ENCODE measurements at regions not wholly inside any gene's neighbourhood (a gene's known extent, or its start where the extent isn't known, plus 50 kb on each side); places are given as distances from the start of the nearest gene placed in this dataset.

GRCh38 chr2:155802888-155803287 lies 529.6 kb downstream of the NR4A2 start:
- no peak for TF ChIP-seq POLR2AphosphoS5 (IDR thresholded peaks at IDR 0.05)
- no peak for TF ChIP-seq EP300 (IDR thresholded peaks at IDR 0.05; ENCODE audit: low read depth)
- no peak for TF ChIP-seq POLR2A (IDR thresholded peaks at IDR 0.05)
- TF ChIP-seq CTCF (IDR thresholded peaks at IDR 0.05), result no peak
- no peaks in the 10 kb centered on the region for H3K36me3 ChIP-seq
- in situ Hi-C loops (cut with MboI; ENCODE audit: low pct_ligation_motif_present in 1 of 4, low pct_unique_long_range_greater_than_20kb in 1 of 4, low sequenced_read_pairs in 3 of 4) (no loop called here), intact Hi-C loops (cut with DNase I; ENCODE audit: low total_unique reads) (no loop called here)
- no peak overlapping the region for H3K27ac ChIP-seq
- no peak overlapping the region for H3K4me3 ChIP-seq
- no peaks in the 10 kb centered on the region for H3K27me3 ChIP-seq
- H3K4me1 ChIP-seq, result no peaks in the 10 kb centered on the region
- DNase-seq, result no peak
- H3K9me3 ChIP-seq, result no peaks in the 10 kb centered on the region
- WGBS, 2 donors (ENCODE audit: low coverage in 1 of 2), result 51 to 75% methylated on average over 2 to 5 of the region's 5 CpGs

- no peaks in the 10 kb centered on the region for H3K36me3 ChIP-seq
- intact Hi-C loops (cut with DNase I; ENCODE audit: low total_unique reads) (no loop called here), in situ Hi-C loops (cut with MboI; ENCODE audit: low pct_ligation_motif_present in 1 of 4, low pct_unique_long_range_greater_than_20kb in 1 of 4, low sequenced_read_pairs in 3 of 4) (no loop called here)
- 92 to 100% methylated on average over 1 of the region's 1 CpG for WGBS, 2 donors (ENCODE audit: low coverage in 1 of 2)
- DNase-seq, result no peak
- no peak overlapping the region for H3K4me3 ChIP-seq
- TF ChIP-seq EP300 (IDR thresholded peaks at IDR 0.05; ENCODE audit: low read depth), result no peak
- no peak for TF ChIP-seq POLR2AphosphoS5 (IDR thresholded peaks at IDR 0.05)
- no peaks in the 10 kb centered on the region for H3K27me3 ChIP-seq
- H3K9me3 ChIP-seq, result peaks cover 9 to 25% of the 10 kb centered on the region in 2 donors
- no peak overlapping the region for H3K27ac ChIP-seq
- no peaks in the 10 kb centered on the region for H3K4me1 ChIP-seq
Observed at GRCh38 chr2:155792666-155793065, 539.9 kb downstream of the NR4A2 start.

GRCh38 chr2:155770516-155770915 lies 562.0 kb downstream of the NR4A2 start:
- intact Hi-C loops (cut with DNase I; ENCODE audit: low total_unique reads) (no loop called here), in situ Hi-C loops (cut with MboI; ENCODE audit: low pct_ligation_motif_present in 1 of 4, low pct_unique_long_range_greater_than_20kb in 1 of 4, low sequenced_read_pairs in 3 of 4) (no loop called here)

GRCh38 chr2:155766342-155767115 lies 566.0 kb downstream of the NR4A2 start:
- 66% methylated on average over 8 of the region's 8 CpGs; no CpG with 5 or more reads in 1 of the 2 donors for WGBS, 2 donors (ENCODE audit: low coverage in 1 of 2)
- Histone ChIP-seq H3K4me1 (no peaks in the 10 kb centered on the region), H3K27ac (no peak overlapping the region), H3K4me3 (no peak overlapping the region), H3K36me3 (no peaks in the 10 kb centered on the region), H3K9me3 (no peaks in the 10 kb centered on the region), H3K27me3 (no peaks in the 10 kb centered on the region)
- DNase-seq, result no peak
- intact Hi-C loops (cut with DNase I; ENCODE audit: low total_unique reads) (no loop called here), in situ Hi-C loops (cut with MboI; ENCODE audit: low pct_ligation_motif_present in 1 of 4, low pct_unique_long_range_greater_than_20kb in 1 of 4, low sequenced_read_pairs in 3 of 4) (no loop called here)
- TF ChIP-seq POLR2AphosphoS5 (IDR thresholded peaks at IDR 0.05) (no peak), EP300 (IDR thresholded peaks at IDR 0.05; ENCODE audit: low read depth) (no peak), POLR2A (IDR thresholded peaks at IDR 0.05) (no peak), CTCF (IDR thresholded peaks at IDR 0.05) (no peak)

More at GRCh38 chr2:155770516-155770915, 562.0 kb downstream of the NR4A2 start:
- Histone ChIP-seq H3K36me3 (no peaks in the 10 kb centered on the region), H3K27me3 (no peaks in the 10 kb centered on the region), H3K4me3 (no peak overlapping the region), H3K27ac (no peak overlapping the region), H3K9me3 (no peaks in the 10 kb centered on the region), H3K4me1 (no peaks in the 10 kb centered on the region)
- 81 to 88% methylated on average over 1 of the region's 1 CpG for WGBS, 2 donors (ENCODE audit: low coverage in 1 of 2)
- no peak for DNase-seq
- no peak for TF ChIP-seq POLR2A (IDR thresholded peaks at IDR 0.05)
- TF ChIP-seq POLR2AphosphoS5 (IDR thresholded peaks at IDR 0.05), result no peak
- no peak for TF ChIP-seq CTCF (IDR thresholded peaks at IDR 0.05)
- no peak for TF ChIP-seq EP300 (IDR thresholded peaks at IDR 0.05; ENCODE audit: low read depth)

GRCh38 chr2:155755481-155755880 lies 577.0 kb downstream of the NR4A2 start:
- Histone ChIP-seq H3K27ac (no peak overlapping the region), H3K4me1 (no peaks in the 10 kb centered on the region), H3K36me3 (no peaks in the 10 kb centered on the region), H3K27me3 (no peaks in the 10 kb centered on the region), H3K9me3 (no peaks in the 10 kb centered on the region), H3K4me3 (no peak overlapping the region)
- in situ Hi-C loops (cut with MboI; ENCODE audit: low pct_ligation_motif_present in 1 of 4, low pct_unique_long_range_greater_than_20kb in 1 of 4, low sequenced_read_pairs in 3 of 4) (no loop called here), intact Hi-C loops (cut with DNase I; ENCODE audit: low total_unique reads) (no loop called here)
- no peak for DNase-seq
- TF ChIP-seq POLR2A (IDR thresholded peaks at IDR 0.05), result no peak
- TF ChIP-seq CTCF (IDR thresholded peaks at IDR 0.05), result no peak
